CD4-positive, alpha-beta T cell treated with Interleukin-6 for 4 hours (primary cell): ENCODE measurements at regions not wholly inside any gene's neighbourhood (a gene's known extent, or its start where the extent isn't known, plus 50 kb on each side); places are given as distances from the start of the nearest gene placed in this dataset.
"Not testable (repeated sequence)": the region's sequence is repeated elsewhere in the genome, so short reads cannot be mapped to it uniquely, and the experiment has no call there.

ENCODE experiments used
- DNase-seq: peaks from one replicate; pipeline ENCODE4 v3.0.0-alpha.2; 2020; ENCODE audit warnings: mixed read lengths

DNA sequence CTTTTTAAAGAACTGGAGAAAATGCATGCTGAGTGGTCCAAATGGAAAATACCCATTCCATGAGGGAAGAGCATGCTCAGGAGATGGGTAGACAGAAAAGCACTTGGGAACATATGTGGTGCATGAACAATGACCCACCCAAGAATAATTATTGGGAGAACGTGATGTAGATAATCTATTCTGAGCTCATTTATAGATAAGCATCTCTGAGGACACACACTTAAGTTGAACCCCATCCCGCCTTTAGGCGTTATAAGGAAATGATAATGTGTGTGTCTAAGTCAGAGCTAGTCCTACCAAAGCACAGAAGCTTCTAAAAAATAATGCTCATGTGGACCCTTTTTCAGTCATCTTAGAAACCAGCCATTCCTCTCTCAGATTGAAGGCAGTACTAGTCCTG, 189.9 kb downstream of the KTN1 start:
- no peak for DNase-seq

DNA sequence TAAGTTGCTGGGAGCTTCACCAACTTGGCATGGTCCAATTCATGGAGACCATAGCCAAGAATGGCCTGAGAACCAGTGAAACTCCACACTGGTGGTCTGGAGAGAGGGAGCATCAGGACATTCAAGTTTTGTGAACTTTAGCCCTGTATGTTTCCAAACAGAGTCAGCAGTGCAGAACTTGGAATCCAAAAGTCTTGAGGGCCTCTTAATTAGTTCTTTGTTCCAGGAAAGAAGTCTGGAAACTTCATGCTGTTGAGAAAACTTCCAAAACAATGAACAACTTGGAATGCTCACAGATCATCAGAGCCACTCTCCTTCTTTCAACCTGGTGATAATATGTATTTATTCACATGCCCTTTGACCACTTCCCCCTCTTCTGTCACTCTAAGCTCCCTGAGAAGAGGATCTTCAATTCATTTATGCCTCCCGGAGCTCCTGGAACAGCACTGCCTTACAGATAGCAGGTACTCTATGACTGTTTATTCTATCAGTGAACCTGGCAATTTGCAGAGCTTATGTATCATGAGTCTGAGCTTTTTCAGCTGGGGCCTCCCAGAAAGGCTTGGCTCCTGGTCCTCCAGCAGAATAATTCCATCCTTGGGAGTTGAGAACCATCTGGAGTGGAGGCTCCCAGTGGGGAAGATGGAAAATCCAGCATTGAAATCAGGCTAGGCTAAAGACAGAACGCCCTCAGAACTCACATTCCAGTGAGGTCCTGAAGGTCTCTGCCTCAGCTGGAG, 191.4 kb downstream of the KTN1 start:
- no peak for DNase-seq

DNA sequence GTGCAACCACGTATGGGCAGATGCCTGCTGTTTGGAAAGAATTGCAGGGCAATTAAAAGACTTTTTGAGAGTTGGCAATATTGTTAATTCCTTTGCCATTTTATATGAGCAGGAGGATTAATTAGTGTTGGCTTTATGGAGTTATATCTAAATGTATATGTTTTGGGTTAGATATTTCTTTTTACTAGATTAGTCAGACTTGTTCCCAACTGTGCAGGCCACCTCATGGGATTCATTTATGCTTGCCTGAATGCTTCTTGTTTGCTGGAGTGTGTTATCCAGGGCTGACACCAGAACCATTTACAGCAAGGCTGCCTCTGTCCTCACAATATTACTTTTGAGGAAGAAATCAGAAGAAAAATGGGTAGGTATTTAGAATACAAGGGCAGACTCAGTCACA, 192.5 kb downstream of the KTN1 start:
- no peak for DNase-seq

DNA sequence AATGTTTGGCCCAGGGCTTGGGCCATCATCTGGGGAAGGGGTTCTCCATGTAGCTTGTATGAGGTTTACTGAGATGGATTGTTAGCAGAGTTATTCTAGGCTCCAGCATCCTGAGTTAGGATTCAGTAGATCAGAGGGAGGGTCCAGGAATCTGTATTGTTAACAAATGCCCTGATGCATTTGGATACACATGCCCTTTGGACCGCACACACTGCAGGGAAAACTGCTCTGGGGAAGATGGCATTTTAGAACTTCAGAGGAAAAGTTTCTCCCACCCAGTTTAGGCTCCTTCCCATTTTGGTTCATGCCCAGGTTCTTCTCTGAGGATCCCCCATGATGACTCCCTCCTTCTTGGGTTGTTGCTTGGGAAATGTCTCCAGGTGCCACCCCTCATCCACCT, 193.3 kb downstream of the KTN1 start:
- DNase-seq, result no peak

DNA sequence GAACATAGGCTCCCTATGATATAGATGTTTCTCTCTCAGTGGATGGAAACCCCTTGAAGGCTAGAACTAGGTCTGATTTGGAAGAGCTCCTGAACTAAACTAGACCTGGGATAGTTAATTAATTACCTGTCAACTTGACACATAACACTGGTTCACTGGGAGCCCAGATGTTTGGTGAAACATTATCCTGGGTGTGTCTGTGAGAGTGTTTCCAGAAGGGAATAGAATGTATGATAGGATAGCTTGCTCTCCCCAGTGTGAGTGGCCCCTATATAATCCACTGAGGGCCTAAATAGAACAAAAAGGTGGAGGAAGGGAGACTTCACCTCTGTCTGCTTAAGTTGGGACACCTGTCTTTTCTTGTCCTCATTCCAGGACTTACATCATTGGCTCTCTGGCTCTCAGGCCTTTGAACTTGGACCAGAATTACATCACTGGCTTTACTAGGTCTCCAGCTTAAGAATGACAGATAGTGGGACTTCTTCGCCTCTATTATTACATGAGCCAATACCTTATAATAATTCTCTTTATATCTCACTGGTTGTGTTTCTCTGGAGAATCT, 194.1 kb downstream of the KTN1 start:
- DNase-seq, result no peak

DNA sequence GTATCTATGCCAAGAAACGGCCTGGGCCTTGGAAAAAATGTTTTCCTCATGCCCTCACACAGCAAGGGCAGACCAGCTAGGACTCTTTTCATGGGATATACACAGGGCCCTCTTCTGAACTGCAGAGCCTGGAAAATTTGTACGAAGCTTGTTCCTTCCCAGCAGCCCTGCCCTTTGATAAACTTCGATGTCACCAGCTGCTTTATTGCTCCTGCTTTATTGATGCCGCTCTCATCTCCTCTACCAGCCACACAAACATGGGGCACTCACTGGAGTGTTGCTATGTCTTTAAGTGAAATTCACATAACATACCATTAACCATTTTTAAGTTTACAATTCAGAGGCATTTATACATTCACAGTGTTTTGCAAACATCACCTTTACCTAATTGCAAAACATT, 197.9 kb downstream of the KTN1 start:
- no peak for DNase-seq

DNA sequence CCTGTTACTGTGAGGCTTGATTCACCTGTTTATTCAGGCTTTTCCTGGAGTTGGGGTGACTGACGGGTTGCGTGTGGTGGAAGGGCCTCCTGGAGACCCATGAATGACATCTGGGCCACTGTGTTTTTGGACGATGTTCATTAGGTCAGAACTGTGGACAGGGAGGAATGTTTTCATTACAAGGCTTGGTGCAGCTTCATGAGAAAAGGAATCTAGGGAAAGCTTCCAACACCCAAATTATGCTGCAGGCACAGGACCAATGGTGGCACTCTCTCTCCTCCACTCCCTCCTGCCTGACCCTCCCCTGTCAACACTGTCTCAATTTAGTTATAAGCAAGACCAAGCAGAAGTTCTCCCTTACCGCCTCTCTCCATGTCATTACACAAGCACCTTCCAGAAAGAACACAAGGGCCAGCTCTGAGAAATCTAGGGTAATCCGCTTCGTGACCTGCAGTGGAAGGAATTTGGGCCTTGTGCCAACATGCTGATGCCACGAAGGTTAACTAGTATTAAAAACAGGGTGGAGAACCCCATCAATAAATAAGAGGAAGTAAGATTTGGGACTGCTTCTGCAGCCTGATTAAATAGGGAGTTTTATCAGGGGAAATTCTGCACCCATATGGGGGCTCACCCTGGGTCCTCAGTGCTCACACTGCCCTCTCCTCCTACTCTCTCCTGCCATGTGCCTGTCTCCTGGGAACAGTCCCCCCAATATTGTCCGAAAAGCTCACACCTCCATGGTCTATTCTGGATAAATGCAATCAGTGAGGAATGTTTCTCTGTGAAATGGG, 200.3 kb downstream of the KTN1 start:
- DNase-seq, result no peak

DNA sequence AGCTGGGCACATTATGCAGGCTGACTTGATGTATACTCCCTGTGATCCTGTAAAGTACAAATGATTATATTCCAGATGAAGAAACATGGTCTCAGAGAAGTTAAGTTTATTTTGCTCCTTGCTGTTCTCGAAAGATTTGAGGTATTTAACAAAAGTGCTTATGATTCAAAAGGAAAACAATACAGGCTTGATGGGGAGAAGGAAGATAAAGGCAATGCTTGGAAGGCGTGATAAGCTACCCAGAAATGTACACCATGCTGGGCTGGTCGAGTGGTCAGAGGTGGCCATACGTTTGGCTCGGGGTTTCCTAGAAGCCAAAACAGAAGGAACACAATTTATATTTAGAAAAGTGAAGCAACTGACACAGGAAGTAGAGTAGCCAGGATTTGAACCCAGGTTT, 201.0 kb downstream of the KTN1 start:
- no peak for DNase-seq

DNA sequence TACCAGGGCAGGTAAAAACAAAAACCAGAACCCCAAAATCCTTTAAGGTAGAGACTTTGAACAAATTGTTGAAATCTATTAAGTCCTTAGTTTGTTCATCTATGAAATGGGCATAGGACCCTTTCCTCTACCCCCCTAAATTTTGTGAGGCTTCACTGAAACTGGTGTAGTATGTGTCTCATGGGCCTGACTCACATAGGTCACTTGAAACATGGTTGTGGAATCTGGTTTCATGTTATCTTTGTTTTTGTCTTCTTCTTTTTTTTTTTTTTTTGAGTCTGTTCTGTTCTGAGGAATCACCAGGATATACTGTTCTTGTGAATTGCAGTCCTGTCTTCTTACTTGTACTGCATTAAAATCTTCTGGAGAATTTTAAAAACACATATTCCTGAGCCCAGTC, 202.2 kb downstream of the KTN1 start:
- DNase-seq, result no peak

DNA sequence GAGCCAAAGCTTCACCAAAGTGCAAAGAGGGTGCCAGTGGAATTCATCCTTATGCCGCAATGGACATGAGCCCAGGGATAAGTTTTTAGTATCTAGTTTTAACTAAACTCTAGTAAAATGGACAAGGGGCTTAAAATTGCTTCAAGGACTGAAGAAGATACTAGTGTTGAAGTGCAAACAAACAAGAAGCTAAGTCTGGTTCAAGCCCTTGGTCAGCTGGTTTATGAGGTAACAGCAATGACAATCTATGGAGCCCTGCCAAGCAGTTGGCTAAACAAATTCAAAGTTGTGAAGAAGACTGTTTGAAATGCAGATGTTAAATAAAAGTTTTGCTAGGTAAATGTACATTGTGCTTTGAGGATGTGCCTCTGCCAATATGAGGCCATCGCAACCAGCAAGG, 209.4 kb downstream of the KTN1 start:
- no peak for DNase-seq

DNA sequence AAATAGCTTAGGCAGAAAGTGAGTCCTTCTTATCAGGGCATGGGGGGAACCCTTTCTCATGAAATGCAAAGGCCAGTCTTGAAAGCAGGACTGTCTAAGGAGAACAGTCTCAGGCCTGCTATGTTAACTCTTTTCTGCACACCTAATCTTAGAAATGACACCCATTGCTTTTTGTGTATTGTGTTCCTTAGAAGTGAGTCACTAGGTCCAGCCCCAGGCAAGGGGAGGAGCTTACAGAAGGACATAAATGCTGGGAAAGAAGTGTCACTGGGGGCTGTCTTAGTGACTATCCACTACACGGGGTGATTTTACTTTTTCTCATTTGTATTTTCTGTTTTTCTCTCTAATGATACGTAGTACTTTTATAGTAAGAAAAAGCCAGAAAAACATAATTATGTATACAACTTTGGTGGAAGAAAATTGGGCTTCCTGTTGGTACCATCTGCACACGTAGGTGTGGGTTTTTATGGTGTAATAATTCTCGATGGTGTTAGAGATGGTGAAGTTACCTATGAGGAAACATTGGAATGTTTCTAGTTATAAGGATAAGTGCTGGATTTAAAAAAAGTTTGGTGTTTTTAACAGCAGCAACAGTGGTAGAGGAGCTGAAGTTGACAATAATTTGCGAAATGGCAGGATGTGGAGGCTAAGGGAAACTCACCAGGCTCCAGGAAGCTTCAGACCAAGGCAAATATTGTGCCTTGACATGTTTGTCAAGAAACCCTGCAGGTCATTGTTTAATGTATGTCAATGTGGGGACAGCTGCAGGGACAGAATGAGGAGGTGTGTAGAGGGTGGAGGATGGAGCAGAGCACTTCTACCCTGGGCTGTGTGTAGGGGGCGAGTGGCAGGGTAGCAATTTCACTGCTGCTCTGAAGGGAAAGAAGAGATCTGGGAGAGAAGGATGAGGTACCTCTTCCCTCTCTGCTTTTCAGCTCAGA, 214.9 kb downstream of the KTN1 start:
- DNase-seq, result no peak

DNA sequence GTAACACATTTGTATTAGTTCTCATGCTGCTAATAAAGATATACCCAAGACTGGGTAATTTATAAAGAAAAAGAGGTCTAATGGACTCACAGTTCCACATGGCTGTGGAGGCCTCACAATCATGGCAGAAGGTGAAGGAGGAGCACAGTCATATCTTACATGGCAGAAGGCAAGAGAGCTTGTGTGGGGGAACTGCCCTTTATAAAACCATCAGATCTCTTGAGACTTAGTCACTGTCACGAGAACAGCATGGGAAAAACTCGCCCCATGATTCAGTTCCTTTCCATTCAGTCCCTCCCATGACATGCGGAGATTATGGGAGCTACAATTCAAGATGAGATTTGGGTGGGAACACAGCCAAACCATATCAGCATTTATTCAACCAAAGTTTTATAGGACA, 216.5 kb downstream of the KTN1 start:
- not testable (repeated sequence) for DNase-seq

DNA sequence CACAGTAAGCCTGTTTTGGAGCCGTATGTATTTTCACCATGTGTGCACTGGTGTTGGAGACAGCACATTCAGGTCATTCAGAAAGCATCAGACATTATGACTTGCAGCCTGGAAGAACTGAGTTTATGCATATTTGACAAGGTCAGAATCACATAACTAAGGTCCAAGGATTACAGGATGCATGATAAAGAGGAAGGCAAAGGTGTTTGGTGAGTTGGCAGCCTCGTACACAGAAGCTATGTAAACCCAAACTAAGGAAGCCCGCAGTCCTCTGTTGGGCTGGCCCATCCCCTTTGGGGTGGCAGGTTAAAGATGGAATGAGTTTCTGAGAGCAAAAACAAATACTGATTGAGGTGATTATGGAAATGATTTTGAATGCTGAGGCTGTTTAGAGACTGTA, 218.4 kb downstream of the KTN1 start:
- no peak for DNase-seq

DNA sequence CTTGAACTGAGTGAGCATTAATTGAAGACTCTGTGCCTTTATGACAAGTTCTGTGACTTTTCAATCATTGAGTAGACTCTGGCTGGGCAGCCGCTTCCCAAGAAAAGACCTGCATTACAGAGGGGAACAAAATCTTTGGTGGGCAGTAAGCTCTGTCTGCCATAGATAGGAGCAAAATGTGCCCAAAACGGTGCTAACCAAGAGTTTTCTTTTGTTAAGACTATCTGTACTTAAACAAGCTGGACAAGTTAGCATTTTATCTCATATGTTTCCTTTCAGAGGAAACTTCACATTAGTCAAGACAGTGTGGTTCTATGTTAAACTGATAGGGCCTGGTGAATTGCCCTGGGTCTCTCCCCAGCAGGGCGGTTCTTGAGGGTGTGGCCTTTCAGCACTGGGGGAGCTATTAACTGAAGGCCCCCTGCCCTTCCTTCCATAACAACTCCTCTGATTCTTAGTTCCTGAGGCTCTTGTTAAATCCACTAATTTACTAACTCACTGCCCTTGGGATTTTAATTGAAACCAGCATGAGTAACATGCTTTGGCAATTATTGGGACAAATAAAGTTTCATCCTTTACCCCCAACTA, 219.6 kb downstream of the KTN1 start:
- DNase-seq, result no peak

DNA sequence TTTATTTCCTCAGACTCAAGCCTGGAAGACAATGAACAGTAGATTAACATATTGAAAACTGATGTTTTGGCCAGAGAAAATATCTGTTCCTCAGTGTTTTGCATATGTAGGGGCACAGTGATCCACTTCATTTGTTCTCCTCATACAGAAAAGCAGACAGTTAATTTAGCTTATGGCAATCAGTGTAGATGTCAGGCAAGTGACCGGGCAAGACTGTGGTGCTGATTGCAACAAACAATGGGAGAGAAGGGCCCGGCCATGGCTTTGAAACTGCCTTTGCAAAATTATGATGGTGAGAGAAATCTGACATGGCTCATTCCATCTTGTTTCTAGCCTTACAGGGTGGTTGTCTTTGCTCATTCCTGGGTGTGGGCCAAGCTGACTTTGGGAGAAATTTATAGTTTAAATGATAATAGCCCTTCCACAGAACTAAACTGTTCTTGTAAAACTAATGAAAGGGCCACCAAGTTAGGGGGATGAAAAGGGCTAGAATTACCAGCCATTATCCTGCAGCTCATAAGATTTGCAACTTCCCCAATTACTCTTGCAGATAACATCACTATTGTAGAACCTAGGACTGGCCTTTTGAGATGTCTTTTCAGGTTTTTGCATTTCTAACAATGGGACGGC, 220.3 kb downstream of the KTN1 start:
- DNase-seq, result no peak

DNA sequence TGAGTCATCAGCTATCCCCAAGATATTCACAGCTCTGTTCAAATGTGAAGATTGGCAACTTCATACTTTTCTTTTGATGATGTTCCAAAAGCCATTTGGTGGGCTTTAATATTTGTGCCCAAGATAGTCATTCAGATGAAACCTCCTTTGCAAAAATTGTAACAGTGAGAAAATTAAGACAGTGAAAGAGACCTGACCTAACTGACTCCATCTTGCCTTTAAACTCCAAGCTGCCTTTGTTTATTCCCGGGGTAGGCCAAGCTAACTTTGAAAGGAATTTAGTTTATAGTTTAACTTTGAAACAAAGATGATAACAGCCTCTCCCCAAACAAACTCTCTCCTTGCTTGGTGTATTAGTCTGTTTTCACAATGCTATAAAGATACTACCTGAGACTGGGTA, 221.1 kb downstream of the KTN1 start:
- no peak for DNase-seq

DNA sequence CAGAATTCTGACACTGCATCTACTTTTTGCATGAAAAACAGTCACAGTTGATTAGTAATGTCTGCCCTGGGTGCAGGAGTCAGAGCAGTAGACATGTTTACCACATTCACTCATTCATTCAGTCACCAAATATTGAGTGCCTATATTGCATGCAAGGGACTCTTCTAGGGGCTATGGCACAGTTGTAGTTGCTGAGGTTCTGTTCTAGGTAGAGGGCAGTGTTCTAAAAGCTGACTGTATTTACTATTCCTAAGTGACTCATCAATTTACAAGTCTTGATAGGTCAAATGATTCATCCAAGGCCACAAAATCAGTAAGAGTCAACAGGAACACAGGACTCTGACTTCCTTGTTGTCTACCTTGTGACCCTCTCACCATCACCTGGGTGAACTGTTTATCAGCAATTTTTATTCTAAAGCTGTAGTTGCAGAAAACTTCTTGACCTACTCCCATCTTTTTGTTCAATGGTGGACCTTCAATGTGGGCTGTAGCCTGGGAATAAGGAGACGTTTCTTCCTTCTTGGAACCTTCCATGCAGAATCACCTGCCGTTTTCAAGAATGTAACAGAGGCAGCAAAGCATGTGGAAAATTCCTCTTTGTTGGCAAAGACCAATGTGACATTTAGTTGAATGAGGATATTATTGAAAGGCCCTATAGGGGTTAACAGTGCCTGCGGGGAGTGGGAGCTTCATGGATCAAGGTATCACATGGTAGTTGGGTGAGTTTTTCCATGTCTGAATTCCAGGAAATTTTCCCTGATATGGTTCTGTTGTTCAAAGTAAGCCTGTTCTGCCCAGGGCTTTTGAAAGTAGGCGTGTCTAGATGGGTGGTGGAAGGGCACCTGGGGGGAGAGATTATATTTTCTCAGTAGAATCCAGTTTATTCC, 223.2 kb downstream of the KTN1 start:
- peak; percentile 7 for DNase-seq

DNA sequence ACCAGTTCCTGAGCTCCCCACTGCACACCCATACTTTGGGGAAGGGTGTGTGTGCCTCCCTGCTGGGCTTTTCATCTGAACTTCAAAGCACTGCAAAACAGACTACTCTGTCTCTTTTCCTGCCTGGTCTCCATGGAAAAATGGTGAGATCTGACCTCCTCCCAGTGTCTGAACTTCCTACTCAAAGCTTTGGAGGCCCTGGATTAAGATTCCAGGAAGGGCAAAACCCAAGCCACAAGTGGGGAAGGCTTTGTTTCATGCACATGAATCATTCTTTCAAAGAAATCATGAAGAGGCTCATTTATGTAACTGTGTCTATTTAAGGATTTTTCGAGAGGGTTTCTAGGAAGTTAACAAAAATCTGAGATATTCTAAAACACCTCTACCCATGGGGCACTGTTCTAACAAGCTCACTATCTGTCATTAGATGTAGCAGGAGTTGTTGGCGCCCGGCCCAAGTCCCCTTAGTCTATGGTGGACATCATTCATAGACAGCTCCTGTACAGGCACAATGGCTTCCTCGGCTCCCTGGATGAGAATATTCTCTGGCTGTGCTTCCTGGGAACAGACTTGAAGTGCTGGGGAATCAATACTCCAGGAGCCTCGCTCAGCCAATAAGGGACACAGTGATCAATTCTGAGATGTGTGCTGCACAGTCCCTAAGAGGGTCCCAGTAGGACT, 224.0 kb downstream of the KTN1 start:
- no peak for DNase-seq

DNA sequence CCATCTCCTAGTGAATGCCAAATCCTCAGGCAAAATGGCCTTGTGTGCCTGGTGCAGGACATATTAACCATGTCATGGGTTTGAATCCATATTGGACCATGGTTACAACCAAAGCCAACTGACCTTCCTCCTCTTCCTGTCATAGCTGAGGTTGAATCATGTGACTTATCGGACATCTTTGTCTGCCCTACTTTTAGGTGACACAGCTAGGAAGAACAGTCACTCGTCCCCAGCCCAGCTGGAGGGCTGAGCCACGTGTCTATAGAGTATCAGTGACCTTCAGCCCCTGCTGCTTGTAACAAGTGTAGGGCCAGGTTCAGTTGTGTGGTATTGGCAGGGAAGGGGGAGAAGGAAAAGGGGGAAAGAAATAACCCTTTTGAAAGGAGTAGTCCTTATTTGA, 225.2 kb downstream of the KTN1 start:
- no peak for DNase-seq

DNA sequence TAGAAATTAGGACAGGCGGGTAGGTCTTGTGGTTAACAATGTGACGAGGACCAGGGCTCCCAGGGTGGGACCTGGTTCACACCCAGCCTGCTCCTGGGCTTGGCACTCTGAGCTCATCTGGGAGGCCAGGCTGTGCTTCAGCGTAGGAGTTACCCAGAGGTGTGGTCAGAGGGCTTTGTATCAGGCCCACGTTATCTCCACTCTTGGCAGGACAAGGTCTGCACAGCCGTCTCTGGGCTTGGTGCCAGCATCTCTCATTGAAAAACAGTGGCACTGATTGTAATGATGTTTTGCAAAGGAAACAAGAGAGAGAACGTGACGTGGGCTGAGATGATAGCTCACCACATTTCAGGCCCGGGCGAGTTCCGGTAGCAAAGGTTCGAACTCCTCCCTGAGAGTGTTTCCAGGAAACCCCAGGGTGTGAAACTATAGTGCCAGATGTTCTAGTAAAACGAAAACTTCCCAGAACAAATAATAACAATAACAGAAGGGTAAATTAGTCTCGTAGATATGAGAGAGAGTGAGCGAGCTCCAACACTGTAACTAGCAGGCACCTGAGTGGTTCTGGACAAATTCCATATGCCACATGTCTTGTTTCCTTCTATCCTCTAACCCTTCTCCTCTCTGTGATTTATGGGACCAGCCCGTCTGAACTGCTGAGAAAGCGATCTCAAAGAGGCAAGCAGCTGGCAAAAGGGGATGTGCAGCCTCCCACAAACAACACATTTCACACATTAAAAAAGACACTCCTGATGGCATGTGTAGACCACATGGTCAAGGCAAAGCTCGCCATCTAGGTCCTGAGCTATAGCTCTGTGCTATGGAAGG, 227.3 kb downstream of the KTN1 start:
- peak; percentile 80 for DNase-seq
